ENCODE measurements at regions not wholly inside any gene's neighbourhood (a gene's known extent, or its start where the extent isn't known, plus 50 kb on each side); places are given as distances from the start of the nearest gene placed in this dataset.

DNA sequence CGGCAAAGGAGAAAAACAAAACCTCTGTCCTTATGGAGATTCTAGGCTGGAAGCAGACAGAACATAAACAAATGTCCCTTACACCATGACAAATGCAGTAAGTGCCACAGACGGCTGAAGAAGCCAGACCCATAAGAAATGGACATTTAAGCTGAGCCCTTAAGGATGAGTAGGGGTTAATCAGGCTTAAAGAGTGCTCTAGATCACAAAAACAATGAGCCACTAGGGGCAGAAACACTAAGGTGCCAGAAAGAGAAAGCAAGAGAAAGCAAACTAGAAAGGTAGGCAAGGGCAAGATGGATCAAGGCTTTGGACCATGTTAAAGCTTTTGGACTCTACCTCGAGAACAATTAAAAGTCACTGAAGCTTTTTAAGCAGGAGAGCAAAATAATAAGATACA, 326.9 kb upstream of the WWC1 start:
- peak; percentile 14 for DNase-seq (ENCODE audit: low read depth)
- TF ChIP-seq, protein P1, sequence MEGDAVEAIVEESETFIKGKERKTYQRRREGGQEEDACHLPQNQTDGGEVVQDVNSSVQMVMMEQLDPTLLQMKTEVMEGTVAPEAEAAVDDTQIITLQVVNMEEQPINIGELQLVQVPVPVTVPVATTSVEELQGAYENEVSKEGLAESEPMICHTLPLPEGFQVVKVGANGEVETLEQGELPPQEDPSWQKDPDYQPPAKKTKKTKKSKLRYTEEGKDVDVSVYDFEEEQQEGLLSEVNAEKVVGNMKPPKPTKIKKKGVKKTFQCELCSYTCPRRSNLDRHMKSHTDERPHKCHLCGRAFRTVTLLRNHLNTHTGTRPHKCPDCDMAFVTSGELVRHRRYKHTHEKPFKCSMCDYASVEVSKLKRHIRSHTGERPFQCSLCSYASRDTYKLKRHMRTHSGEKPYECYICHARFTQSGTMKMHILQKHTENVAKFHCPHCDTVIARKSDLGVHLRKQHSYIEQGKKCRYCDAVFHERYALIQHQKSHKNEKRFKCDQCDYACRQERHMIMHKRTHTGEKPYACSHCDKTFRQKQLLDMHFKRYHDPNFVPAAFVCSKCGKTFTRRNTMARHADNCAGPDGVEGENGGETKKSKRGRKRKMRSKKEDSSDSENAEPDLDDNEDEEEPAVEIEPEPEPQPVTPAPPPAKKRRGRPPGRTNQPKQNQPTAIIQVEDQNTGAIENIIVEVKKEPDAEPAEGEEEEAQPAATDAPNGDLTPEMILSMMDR (IDR thresholded peaks at IDR 0.05; ENCODE audit: insufficient read depth, low read depth, low read length, missing control alignments), result peak; percentile 38
- H3K4me3 ChIP-seq (ENCODE audit: low read length), result no peak overlapping the region

DNA sequence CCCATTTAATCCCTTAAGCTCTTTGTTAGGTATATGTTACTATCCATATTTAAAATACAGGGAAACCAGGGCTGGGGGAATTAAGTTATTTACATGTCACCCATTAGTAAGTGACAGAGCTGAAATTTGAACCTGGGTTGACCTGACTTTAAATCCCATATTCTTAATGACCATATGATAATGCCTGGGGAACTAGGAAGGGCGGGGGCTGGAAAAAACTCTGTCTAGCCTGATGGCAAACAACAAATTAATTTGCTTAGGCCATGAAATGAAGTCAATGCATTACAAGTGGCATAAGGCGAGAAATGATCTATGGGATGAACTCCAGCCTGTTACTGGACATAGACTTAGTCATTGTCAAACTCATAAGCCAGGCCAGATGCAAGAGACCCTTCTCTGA, 325.7 kb upstream of the WWC1 start:
- TF ChIP-seq, protein P1 (IDR thresholded peaks at IDR 0.05; ENCODE audit: insufficient read depth, low read depth, low read length, missing control alignments), result no peak
- no peak overlapping the region for H3K4me3 ChIP-seq (ENCODE audit: low read length)
- DNase-seq (ENCODE audit: low read depth), result no peak

GRCh38 chr5:167966979-167967378, 324.5 kb upstream of the WWC1 start:
- DNase-seq (ENCODE audit: low read depth), result no peak
- TF ChIP-seq, protein P1 (IDR thresholded peaks at IDR 0.05; ENCODE audit: insufficient read depth, low read depth, low read length, missing control alignments), result no peak
- H3K4me3 ChIP-seq (ENCODE audit: low read length), result no peak overlapping the region

- TF ChIP-seq, protein P1 (IDR thresholded peaks at IDR 0.05; ENCODE audit: insufficient read depth, low read depth, low read length, missing control alignments), result no peak
- DNase-seq (ENCODE audit: low read depth), result no peak
- H3K4me3 ChIP-seq (ENCODE audit: low read length), result no peak overlapping the region
These were observed 323.8 kb upstream of the WWC1 start for GRCh38 chr5:167967494-167968177.

- TF ChIP-seq, protein P1 (IDR thresholded peaks at IDR 0.05; ENCODE audit: insufficient read depth, low read depth, low read length, missing control alignments), result no peak
- no peak overlapping the region for H3K4me3 ChIP-seq (ENCODE audit: low read length)
- no peak for DNase-seq (ENCODE audit: low read depth)
These were observed 322.6 kb upstream of the WWC1 start for GRCh38 chr5:167968837-167969236.

DNA sequence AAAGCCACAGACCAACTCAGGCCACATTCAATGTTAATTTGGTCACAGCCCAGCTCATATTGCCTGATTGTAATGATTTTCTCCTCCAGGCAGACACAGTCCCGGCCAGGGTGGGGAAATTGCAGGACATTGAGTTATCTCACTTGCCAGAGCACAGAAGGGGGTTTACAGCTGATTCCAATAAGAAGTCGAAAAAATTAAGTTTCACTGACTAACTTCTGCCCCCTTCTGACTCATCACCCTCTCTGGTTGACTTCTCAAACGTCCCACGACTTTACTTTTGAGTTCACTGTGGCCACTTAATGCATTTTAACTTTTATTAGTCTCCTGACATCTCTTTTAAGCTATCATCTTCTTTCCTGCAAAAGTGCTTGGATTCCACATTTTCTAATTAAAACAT, 321.4 kb upstream of the WWC1 start:
- H3K4me3 ChIP-seq (ENCODE audit: low read length), result no peak overlapping the region
- TF ChIP-seq, protein P1 (IDR thresholded peaks at IDR 0.05; ENCODE audit: insufficient read depth, low read depth, low read length, missing control alignments), result no peak
- no peak for DNase-seq (ENCODE audit: low read depth)

GRCh38 chr5:167971706-167972105, 319.7 kb upstream of the WWC1 start:
- TF ChIP-seq, protein P1 (IDR thresholded peaks at IDR 0.05; ENCODE audit: insufficient read depth, low read depth, low read length, missing control alignments), result no peak
- no peak overlapping the region for H3K4me3 ChIP-seq (ENCODE audit: low read length)
- no peak for DNase-seq (ENCODE audit: low read depth)
